HG02884 (cell line): ENCODE measurements at regions not wholly inside any gene's neighbourhood (a gene's known extent, or its start where the extent isn't known, plus 50 kb on each side); places are given as distances from the start of the nearest gene placed in this dataset.
"Not testable (repeated sequence)": the region's sequence is repeated elsewhere in the genome, so short reads cannot be mapped to it uniquely, and the experiment has no call there.

Experiments
- ATAC-seq: cut with Tn5 transposase; IDR thresholded peaks from one replicate; pipeline ENCODE4 v1.9.1; 2021; ENCODE audit warnings: mild to moderate bottlenecking, moderate library complexity; ENCODE audit not compliant: unreplicated experiment

DNA sequence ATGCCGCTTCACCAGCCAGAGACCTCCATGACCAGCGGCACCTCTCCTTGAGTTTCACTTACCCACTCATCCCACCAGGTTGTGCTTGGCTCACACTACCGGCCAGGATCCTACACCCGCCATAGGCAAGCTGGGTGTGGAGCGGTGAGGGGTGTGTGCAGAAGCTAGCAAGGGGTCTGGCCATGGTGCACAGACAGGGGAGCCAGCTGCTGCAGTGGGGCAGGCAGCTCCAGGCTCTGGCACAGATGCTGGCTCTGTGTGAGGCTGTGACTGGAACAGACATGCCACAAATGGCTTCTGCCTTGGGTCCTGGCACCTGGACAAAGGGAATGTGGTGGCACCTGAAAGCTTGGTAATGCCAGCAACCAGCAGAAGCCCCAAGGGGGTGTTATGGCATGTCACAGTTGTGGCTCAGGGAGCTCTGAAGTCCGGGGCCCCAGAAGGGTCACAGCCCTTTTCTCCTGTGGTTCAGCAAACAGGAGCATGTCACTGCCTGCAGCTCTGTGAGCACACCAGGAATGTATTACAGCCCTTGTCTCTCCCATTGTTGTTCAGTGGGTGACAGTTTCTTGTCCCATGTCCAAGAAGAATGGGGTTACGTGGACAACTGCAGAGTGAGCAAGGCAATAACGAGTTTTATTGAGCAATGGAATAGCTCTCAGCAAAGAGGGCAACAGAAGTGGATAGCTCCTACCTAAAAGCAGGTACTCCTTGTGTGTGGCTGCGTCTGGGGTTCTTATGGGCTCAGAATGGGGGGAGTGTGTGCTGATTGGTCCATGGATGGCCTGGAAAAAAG is 2791.0 kb upstream of the PCDH20 start:
- ATAC-seq = no peak

DNA sequence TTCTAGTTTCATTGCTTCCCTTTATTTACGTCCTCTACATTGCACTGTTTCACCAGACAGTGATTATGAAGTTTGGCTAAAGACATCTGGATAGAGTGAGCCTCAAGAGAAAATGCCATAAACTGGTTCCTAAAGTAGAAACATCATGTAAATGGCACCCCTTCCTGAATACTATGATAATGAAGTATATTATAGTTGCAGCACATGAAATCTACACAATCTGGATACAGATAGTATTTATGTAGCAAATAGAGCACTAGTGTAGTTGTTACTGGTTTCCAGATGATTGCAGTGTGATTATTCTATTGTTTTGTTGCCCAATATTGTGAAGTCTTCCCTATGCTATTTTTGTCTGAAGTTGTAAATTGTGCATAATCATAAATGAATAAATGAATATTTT is 2786.9 kb upstream of the PCDH20 start:
- no peak for ATAC-seq

DNA sequence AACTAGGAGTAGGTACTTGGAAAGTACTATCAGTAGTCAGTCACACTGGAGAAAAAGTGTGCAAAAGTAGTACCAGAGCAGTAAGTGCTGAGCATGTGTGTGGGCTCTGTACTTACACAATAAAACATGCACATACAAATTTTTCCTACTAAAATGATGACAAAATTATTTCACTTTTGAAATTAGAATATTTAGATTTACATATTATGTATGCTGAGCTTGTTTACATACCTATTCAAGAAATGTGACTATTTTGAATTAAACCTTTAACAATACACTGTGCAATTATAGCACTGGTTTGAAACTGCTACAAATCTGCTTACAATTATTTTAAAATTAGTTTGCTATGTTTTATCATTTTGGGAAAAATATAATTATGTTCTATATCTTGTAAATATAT is 2781.6 kb upstream of the PCDH20 start:
- no peak for ATAC-seq

DNA sequence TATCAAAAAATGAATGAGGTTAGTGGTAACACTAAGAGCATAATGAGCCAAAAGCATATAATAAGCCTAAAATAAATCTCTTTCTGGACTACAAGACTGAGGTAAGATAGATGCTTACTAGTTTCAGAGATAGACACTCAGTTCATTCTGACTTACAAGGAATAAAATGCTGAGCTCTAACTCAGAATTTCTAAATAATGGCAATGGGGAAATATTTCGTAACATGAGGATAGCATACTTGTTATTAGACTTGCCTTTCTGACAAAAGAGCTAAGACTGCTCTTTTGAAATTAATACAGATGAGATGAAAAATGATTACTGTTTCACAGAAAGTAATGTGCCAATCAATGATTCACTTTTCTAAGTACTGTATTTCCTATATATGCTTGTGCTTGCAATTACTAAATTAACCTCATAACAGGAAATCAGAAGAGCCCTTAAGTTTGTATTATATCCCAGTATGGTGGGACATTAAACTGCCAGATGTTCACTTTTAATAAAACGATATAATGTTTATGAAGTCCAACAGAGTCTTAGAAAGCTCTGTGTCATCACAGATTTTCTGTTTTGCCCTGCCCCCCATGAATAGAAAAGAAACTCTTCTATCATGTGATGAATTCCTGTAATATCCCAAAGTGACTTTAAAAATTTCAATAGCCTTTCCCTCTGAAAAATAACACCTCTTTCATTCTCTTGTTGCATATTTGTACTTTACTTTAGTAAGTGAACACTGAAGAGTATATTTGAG is 2771.0 kb upstream of the PCDH20 start:
- no peak for ATAC-seq

DNA sequence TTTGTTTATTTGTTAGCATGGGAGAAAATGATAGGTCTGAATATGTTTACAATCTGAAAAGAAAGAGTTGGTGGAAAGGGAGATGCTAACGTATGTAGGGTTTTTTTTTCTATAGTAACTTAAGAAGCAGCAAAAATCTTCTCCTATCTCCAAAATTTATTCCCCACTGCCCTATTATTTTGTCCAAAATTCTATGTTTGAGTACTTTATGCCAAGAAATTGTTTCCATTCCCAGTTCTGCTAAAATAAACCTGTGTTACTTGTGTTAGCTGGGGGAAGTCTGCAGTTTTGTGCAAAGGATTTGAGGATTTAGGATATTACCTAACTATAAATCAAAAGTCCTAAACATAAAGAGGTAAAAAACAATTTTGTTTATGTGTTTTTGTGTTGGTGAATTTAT is 2770.4 kb upstream of the PCDH20 start:
- ATAC-seq = no peak

DNA sequence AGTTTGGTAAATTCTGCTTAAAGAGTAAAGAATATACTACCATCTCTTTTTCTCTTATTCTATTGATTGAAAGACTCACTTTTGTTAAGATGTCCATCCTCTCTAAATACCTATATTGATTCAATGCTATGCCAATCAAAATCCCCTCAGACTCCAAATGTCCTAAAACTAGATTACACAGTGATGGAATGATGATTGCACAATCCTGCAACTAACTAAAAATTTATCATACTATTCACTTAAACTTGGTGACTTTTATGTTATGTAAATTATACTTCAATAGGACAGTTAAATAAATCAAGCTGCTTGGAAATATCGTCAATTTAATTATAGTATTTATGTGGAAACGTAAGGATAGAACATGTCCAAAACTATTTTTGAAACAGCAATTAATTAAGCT is 2765.1 kb upstream of the PCDH20 start:
- no peak for ATAC-seq

DNA sequence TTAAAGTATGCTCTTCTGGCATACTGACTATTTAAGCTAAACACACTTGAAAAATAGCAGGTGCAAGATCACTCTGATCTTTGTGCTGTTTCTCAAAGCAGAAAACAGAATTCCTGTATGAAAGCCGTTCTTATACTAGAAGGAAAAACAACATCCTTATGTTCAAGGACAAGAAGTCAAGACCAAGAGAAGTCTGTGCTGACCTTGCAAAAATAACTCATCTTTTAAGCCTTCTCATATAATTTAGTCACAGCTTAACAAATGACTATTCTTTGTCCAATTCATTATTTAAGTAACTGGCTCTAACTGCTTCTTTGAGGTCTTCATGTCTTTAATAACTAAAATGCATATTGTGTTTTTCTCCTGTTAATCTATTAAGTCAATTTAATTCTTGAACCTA is 2750.2 kb upstream of the PCDH20 start:
- ATAC-seq = no peak

DNA sequence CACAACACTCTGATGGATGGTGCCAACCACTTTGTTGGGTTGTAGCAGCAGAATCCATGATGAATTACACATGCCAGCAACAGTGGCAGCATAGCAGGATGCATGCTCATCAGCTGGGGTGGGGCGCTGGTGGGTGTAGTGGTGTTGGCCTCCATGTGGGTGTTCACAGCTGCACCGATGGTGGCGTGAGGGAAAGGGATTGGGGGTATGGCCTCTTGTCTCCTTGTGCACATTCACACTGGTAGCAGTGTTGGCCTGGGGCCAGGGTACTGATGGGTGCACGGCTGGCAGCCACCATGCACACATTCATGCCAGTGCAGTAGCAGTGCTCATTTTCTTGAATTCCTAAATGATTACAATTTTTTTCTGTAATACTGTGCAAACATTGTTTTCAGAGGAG is 2748.8 kb upstream of the PCDH20 start:
- ATAC-seq = no peak

DNA sequence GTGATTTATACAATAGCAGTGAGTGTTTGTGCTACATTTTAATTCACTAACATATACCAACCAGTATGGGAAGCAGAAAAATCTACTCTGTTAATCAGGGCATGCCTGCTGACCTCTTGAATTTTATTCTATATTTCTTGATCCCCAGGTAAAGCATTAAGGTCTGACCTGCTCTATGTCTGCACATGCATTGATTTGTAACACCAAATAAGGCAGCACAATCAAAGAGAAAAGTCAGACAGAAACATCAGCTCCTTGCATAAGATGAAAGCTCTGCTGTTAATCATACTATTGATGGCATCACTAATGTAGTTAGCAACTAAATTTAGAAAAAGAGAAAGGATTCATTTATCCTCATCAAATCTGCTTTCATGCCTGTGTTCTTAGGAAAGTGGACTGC is 2744.8 kb upstream of the PCDH20 start:
- ATAC-seq = no peak

DNA sequence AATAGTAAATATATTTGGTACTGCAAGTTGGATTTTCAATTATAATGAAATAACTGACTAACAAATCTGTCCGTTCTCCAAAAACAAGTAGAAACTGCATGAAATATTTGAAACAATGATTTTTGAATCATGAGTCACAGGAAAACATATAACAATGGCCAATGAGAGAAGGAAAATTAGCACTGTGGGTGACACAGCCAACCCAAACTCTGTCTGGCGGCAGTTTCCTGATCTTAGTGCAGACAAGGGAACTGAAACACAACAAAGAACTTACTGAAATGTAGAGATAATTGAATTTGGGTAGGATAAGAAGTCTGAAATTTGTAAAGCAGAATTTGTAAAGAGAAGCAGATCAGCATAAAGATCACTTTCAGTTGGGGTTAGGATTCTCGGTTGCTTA is 2743.3 kb upstream of the PCDH20 start:
- no peak for ATAC-seq

DNA sequence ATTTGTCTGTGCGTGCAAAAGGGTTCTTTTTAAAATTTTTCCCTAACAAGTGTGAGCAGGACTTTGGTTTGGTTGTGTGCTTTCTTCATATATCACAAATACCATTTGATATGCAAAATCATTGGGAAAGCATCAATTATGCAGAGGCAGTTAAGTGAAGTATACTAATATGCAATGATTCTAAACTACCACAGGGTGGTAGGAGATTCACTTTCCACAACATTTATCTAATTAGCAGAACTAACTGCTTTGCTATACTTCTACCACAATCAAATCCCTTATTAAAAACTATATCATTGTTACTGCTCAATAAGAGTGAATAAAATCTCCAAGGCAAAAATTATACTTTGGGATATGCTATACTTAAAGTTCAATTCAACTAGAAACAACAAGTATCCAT is 2738.9 kb upstream of the PCDH20 start:
- no peak for ATAC-seq

DNA sequence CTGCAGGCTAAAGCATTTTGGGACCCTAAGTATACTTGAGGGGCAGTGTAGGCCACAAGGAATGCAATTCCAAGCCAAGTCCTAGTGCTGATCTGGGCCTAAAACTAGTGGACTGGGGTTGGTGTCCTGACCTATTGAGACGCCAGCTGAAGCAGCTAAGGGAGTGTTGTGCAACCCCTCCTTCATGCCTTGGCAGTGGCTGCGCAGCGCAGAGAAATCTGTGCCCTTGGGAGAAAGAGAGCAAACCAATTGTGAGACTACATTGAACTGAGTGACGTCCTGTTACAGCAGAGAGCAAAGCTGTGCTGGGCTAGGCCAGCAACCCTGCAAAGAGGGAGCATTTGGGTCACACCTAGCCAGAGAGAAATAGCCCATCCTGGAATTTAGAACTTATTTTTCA is 2715.0 kb upstream of the PCDH20 start:
- ATAC-seq = no peak

DNA sequence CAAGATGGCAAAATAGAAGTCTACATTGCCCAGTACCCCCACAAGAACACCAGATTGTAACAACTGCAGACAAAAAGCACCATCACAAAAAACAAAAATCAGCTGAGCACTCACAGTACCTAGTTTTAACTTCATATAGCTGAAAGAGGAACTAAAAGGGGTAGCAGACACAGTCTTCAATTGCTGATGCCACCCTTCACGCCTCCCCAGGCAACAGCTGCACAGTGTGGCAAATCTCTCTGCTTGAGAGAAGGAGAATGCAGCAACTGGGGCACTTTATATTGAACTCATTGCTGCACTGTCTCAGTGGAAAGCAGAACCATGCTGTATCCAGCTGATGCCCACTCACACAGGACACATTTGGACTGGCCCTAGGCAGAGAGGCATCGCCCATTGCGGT is 2714.5 kb upstream of the PCDH20 start:
- no peak for ATAC-seq

DNA sequence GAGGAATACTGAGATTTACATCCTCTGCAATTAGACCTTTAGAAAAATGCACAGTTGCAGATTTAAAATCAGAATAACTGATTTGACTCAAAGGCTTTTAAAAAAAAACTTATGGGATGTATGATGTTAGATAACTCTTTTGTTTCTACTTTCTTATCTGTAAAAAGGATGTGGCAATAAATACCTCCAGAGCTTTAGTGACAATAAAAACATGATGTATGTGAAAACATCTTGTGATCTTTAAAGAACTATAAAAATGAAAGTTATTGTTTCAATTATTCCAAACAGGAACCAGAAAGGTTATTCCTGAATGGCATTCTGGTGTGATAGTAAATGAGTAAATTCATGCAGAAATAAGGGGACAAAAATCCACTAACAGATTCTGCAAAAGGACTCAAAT is 2712.2 kb upstream of the PCDH20 start:
- ATAC-seq = no peak

DNA sequence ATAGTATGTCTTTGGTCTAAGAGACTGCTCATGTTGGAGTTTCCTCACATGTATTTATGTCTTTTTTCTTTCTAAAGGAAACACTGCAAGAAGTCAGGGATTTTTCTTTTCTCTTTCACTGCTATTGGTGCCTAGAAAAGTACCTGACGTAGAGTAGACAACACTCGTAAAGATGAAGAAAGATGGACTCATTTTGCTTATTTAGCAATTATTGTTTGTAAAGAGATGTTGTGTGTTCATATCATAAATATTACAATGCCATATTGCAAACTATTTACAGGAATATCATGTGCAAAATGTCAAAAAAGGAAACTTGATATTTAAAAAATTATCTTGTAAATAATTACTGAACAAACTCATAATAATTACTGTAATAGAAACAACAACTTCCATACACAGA is 2711.5 kb upstream of the PCDH20 start:
- ATAC-seq = no peak

DNA sequence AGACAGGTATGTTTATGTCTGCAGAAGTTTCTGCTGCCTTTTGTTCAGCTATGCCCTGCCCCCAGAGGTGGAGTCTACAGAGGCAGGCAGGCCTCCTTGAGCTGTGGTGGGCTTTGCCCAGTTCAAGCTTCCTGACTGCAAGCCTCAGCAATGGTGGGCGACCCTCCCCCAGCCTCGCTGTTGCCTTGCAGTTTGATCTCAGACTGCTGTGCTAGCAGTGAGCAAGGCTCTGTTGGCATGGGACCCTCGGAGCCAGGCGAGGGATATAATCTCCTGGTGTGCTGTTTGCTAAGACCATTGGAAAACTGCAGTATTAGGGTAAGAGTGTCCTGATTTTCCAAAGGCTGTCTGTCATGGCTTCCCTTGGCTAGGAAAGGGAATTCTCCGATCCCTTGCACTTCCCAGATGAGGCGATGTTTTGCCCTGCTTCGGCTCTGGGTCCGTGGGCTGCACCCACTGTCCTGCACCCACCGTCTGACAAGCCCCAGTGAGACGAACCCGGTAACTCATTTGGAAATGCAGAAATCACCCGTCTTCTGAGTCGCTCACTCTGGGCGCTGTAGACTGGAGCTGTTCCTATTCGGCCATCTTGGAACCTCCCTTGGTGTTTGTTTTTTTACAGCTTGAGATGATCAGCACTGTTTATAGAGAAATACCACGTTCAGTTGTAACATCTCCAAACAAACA is 2705.5 kb upstream of the PCDH20 start:
- ATAC-seq = not testable (repeated sequence)

DNA sequence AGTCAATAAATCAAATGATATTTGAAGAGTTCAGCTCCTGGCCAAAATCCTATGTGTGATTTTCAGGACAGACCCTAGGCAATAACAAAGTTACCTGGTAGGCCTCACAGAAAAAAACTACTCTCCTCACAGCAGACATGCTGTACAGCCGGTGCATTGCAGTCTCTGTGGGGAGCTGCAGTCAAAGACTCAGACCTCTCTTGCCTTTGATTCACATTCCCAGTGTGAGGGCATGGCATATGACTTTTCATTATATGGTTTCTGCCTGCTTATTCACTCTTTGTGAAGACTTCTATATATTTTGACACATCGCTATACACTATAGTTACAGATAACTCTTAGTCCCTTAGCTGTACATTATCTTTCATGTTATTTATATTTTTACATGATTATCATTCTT is 2684.3 kb upstream of the PCDH20 start:
- ATAC-seq = no peak

DNA sequence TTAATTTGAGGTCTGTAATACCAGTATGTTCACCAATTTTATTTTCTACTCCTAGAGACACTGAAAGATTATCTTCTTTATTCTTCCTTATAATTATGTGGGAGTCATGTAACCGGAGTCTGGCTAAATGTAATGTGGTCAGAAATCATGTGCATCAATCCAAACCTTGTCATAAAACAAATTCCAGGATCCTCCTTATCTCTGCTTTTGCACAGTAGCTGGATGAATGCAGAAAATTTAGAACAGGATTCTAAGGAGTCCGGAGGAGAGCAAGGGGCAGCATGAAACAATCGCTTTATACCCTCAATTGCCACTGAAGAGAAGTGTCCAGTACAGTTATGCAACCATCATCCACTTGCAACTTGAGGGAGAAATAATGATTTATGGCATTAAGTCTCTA is 2674.7 kb upstream of the PCDH20 start:
- no peak for ATAC-seq

DNA sequence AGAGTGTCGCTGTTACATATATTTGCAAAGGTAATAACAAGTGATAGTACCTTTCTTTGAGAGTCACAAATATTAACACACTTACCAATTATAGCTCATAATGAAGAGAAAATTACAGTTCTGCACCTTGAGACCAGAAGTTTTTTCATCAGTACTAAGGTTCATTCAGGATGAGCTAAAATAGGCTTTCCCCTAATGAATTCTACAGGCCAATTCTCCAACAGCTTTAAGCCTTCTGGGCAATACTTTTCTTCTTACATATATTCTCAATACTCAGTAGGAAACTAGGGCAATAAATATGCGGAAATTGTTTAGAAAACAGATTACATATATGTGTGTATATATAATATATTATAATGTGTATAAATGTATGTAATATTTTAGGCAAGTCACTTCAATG is 2672.8 kb upstream of the PCDH20 start:
- ATAC-seq = no peak

DNA sequence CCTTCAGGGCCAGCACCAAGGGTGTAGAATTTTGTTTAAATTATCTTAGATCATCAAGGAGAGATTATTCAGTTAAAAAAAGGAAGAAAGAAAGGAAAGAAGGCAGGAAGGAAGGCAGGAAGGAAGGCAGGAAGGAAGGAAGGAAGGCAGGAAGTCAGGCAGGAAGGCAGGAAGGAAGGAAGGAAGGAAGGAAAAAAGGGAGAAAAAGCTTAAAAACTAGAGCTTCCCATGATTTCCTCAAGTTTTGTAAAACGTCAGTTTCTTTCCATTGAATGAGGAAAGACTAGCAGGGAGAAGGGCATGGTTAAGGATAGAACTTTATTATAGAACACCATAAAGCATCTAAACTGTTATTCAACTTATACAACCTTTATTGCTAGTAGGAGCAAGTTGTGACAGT is 2672.0 kb upstream of the PCDH20 start:
- ATAC-seq = no peak

DNA sequence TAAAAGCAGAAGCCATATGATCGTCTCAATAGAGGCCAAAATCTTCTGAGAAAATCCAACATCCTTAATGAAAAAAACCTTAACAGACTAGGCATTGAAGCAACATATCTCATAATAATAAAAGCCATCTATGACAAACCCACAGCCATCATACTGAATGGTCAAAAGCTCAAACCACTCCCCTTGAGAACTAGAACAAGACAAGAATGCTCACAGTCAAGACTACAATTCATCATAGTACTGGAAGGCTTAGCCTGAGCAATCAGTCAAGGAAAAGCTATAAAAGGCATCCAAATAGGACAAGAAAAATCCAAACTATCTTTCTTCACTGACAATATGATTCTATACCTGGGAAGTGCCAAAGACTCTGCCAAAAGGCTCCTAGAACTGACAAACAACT is 2668.2 kb upstream of the PCDH20 start:
- ATAC-seq = no peak

DNA sequence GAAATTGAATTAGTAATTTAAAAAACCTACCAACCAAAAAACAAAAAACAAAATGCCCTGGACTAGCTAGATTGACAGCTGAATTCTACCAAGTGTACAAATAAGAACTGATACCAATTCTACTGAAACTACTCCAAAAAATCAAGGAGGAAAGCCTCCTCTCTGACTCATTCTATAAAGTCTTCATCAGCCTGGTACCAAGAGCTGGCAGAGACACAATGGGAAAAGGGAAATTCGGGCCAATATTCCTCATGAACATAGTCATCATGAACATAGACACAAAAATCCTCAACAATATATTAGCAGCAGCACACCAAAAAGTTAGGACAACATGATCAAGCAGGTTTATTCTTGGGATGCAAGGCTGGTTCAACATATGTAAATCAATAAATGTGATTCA is 2667.7 kb upstream of the PCDH20 start:
- ATAC-seq = no peak
